ENCODE measurements at regions not wholly inside any gene's neighbourhood (a gene's known extent, or its start where the extent isn't known, plus 50 kb on each side); places are given as distances from the start of the nearest gene placed in this dataset.
A peak's percentile ranks its signal among the peaks of the same experiment; 100 is the strongest.

GRCh38 chr4:185914583-185915199 is 102.7 kb upstream of the SORBS2 start (continued):
- TF ChIP-seq KLF8 (tag by site-specific recombination; IDR thresholded peaks at IDR 0.05) (peak; percentile 85), ZNF214 (tag by site-specific recombination; IDR thresholded peaks at IDR 0.05; ENCODE audit: borderline replicate concordance) (no peak), ZBTB8A (tag by site-specific recombination; IDR thresholded peaks at IDR 0.05) (peak; percentile 52; the same call in 1 of the 2 replicates), ZNF501 (tag by site-specific recombination; IDR thresholded peaks at IDR 0.05) (peak; percentile 81; the same call in 1 of the 2 replicates), ZFHX2 (tag by site-specific recombination; conservative IDR thresholded peaks at IDR 0.05) (no peak), ZNF10 (tag by site-specific recombination; IDR thresholded peaks at IDR 0.05) (peak; percentile 63), ZNF350 (tag by site-specific recombination; IDR thresholded peaks at IDR 0.05) (no peak), ZNF239 (tag by site-specific recombination; IDR thresholded peaks at IDR 0.05) (no peak), ZNF23 (tag by site-specific recombination; IDR thresholded peaks at IDR 0.05; ENCODE audit: borderline replicate concordance) (no peak), ZBTB20 (tag by site-specific recombination; IDR thresholded peaks at IDR 0.05) (no peak), ZNF600 (tag by site-specific recombination; IDR thresholded peaks at IDR 0.05) (0 out of 2 replicates have a peak, but pooled peaks have one; percentile 30), BCL11B (tag by site-specific recombination; IDR thresholded peaks at IDR 0.05; ENCODE audit: low read depth) (0 out of 2 replicates have a peak, but pooled peaks have one; percentile 27), ZNF184 (tag by site-specific recombination; IDR thresholded peaks at IDR 0.05) (no peak), ELK4 (IDR thresholded peaks at IDR 0.05; ENCODE audit: borderline replicate concordance, low read depth, low read length) (no peak), ZNF114 (tag by site-specific recombination; IDR thresholded peaks at IDR 0.05) (no peak), GFI1B (tag by site-specific recombination; IDR thresholded peaks at IDR 0.05) (peak; percentile 68; the same call in 1 of the 2 replicates), ZSCAN5A (tag by site-specific recombination; IDR thresholded peaks at IDR 0.05) (no peak), ZBTB17 (tag by site-specific recombination; IDR thresholded peaks at IDR 0.05) (peak; percentile 88), ZNF426 (tag by site-specific recombination; IDR thresholded peaks at IDR 0.05) (no peak), ZFP3 (tag by site-specific recombination; IDR thresholded peaks at IDR 0.05; ENCODE audit: low read depth) (no peak), ZNF155 (tag by site-specific recombination; IDR thresholded peaks at IDR 0.05) (no peak), ZNF777 (tag by site-specific recombination; IDR thresholded peaks at IDR 0.05; ENCODE audit: borderline replicate concordance) (no peak), ZNF596 (tag by site-specific recombination; IDR thresholded peaks at IDR 0.05) (peak; percentile 37; the same call in 1 of the 2 replicates), ZEB2 (tag by site-specific recombination; IDR thresholded peaks at IDR 0.05) (peak; percentile 98), ZSCAN16 (tag by site-specific recombination; IDR thresholded peaks at IDR 0.05) (no peak), EGR2 (tag by site-specific recombination; IDR thresholded peaks at IDR 0.05; ENCODE audit: low read depth) (no peak), ZNF341 (tag by site-specific recombination; IDR thresholded peaks at IDR 0.05; ENCODE audit: low read depth) (no peak), ZNF174 (tag by site-specific recombination; IDR thresholded peaks at IDR 0.05) (no peak), GLI2 (tag by site-specific recombination; IDR thresholded peaks at IDR 0.05; ENCODE audit: borderline replicate concordance, low read depth) (peak; percentile 98), GLIS2 (tag by site-specific recombination; IDR thresholded peaks at IDR 0.05) (peak; percentile 69), ZNF707 (tag by site-specific recombination; IDR thresholded peaks at IDR 0.05) (no peak), ZNF24 (tag by site-specific recombination; IDR thresholded peaks at IDR 0.05) (peak; percentile 98), ZNF658 (tag by site-specific recombination; IDR thresholded peaks at IDR 0.05) (no peak), PATZ1 (tag by site-specific recombination; IDR thresholded peaks at IDR 0.05) (peak; percentile 51), MYNN (tag by site-specific recombination; IDR thresholded peaks at IDR 0.05; ENCODE audit: borderline replicate concordance) (peak; percentile 41; the same call in 1 of the 2 replicates), ZNF398 (tag by site-specific recombination; IDR thresholded peaks at IDR 0.05) (0 out of 2 replicates have a peak, but pooled peaks have one; percentile 36)
